LoVo (cell line): ENCODE measurements at regions not wholly inside any gene's neighbourhood (a gene's known extent, or its start where the extent isn't known, plus 50 kb on each side); places are given as distances from the start of the nearest gene placed in this dataset.

Source experiments
- DNase-seq: peaks from one replicate; pipeline ENCODE4 v3.0.0-alpha.2; 2016; ENCODE audit warnings: low spot score

- DNase-seq, result peak; percentile 53
These were observed 109.9 kb downstream of the TLE3 start for GRCh38 chr15:69987492-69988489.

GRCh38 chr15:69988541-69989225, 109.0 kb downstream of the TLE3 start:
- no peak for DNase-seq

- DNase-seq, result no peak
These were observed 106.9 kb downstream of the TLE3 start for GRCh38 chr15:69990566-69991421.

GRCh38 chr15:69991551-69991980, 106.2 kb downstream of the TLE3 start:
- DNase-seq, result no peak

GRCh38 chr15:69992348-69992747, 105.4 kb downstream of the TLE3 start:
- no peak for DNase-seq

GRCh38 chr15:69994429-69995205, 103.1 kb downstream of the TLE3 start:
- no peak for DNase-seq

- no peak for DNase-seq
These were observed 101.2 kb downstream of the TLE3 start for GRCh38 chr15:69996321-69997160.

- peak; percentile 38 for DNase-seq
These were observed 100.6 kb downstream of the TLE3 start for GRCh38 chr15:69997161-69997485.
